ENCODE measurements at regions not wholly inside any gene's neighbourhood (a gene's known extent, or its start where the extent isn't known, plus 50 kb on each side); places are given as distances from the start of the nearest gene placed in this dataset.

- Histone ChIP-seq H3K9me2 (replicated peaks; ENCODE audit: insufficient read depth) (no peaks in the 10 kb centered on the region), H2AFZ (no peak overlapping the region), H3K4me1 (ENCODE audit: insufficient read depth) (no peaks in the 10 kb centered on the region), H3K27ac (no peak overlapping the region), H3K4me3 (no peak overlapping the region), H3K79me2 (no peaks in the 10 kb centered on the region), H3K9me3 (ENCODE audit: low read depth) (no peaks in the 10 kb centered on the region), H3K36me3 (replicated peaks; ENCODE audit: insufficient read depth, low read depth) (no peaks in the 10 kb centered on the region), H4K20me1 (ENCODE audit: insufficient read depth, poor library complexity, severe bottlenecking) (no peaks in the 10 kb centered on the region), H3K4me2 (no peak overlapping the region), H3K27me3 (no peaks in the 10 kb centered on the region)
- DNase-seq (ENCODE audit: low spot score) = no peak
- no peak for TF ChIP-seq EZH2phosphoT487 (IDR thresholded peaks at IDR 0.05; ENCODE audit: low read depth, severe bottlenecking, unreplicated experiment)
- TF ChIP-seq CTCF (IDR thresholded peaks at IDR 0.05; ENCODE audit: poor library complexity) = no peak
- no peak for TF ChIP-seq EZH2 (IDR thresholded peaks at IDR 0.05; ENCODE audit: borderline replicate concordance)
- 83% methylated on average over 1 of the region's 1 CpG for WGBS (ENCODE audit: low lambda C conversion rate, missing lambda C conversion rate)
Observed at GRCh38 chr3:36244728-36245127, 135.6 kb upstream of the STAC start.

GRCh38 chr3:36248374-36248773 lies 131.9 kb upstream of the STAC start:
- no peaks in the 10 kb centered on the region for H3K9me3 ChIP-seq (ENCODE audit: low read depth)
- no peaks in the 10 kb centered on the region for H3K27me3 ChIP-seq
- H3K36me3 ChIP-seq (replicated peaks; ENCODE audit: insufficient read depth, low read depth) = no peaks in the 10 kb centered on the region
- TF ChIP-seq EZH2phosphoT487 (IDR thresholded peaks at IDR 0.05; ENCODE audit: low read depth, severe bottlenecking, unreplicated experiment) = no peak
- no peak for TF ChIP-seq CTCF (IDR thresholded peaks at IDR 0.05; ENCODE audit: poor library complexity)
- TF ChIP-seq EZH2 (IDR thresholded peaks at IDR 0.05; ENCODE audit: borderline replicate concordance) = no peak
- 74% methylated on average over 3 of the region's 3 CpGs for whole genome bisulfite sequencing (ENCODE audit: low lambda C conversion rate, missing lambda C conversion rate)
- H2AFZ ChIP-seq = no peak overlapping the region
- H3K4me1 ChIP-seq (ENCODE audit: insufficient read depth) = no peaks in the 10 kb centered on the region
- no peak overlapping the region for H3K27ac ChIP-seq
- no peak overlapping the region for H3K4me2 ChIP-seq
- H3K9me2 ChIP-seq (replicated peaks; ENCODE audit: insufficient read depth) = no peaks in the 10 kb centered on the region
- no peaks in the 10 kb centered on the region for H3K79me2 ChIP-seq
- DNase-seq (ENCODE audit: low spot score) = no peak
- H3K4me3 ChIP-seq = no peak overlapping the region
- H4K20me1 ChIP-seq (ENCODE audit: insufficient read depth, poor library complexity, severe bottlenecking) = no peaks in the 10 kb centered on the region

- Histone ChIP-seq H3K4me3 (no peak overlapping the region), H3K9me2 (replicated peaks; ENCODE audit: insufficient read depth) (no peaks in the 10 kb centered on the region), H3K36me3 (replicated peaks; ENCODE audit: insufficient read depth, low read depth) (no peaks in the 10 kb centered on the region), H3K4me1 (ENCODE audit: insufficient read depth) (no peaks in the 10 kb centered on the region), H4K20me1 (ENCODE audit: insufficient read depth, poor library complexity, severe bottlenecking) (no peaks in the 10 kb centered on the region), H3K9me3 (ENCODE audit: low read depth) (no peaks in the 10 kb centered on the region), H3K4me2 (no peak overlapping the region), H3K27me3 (no peaks in the 10 kb centered on the region), H3K27ac (no peak overlapping the region), H2AFZ (no peak overlapping the region), H3K79me2 (no peaks in the 10 kb centered on the region)
- TF ChIP-seq CTCF (IDR thresholded peaks at IDR 0.05; ENCODE audit: poor library complexity) (no peak), EZH2 (IDR thresholded peaks at IDR 0.05; ENCODE audit: borderline replicate concordance) (no peak), EZH2phosphoT487 (IDR thresholded peaks at IDR 0.05; ENCODE audit: low read depth, severe bottlenecking, unreplicated experiment) (no peak)
- WGBS (ENCODE audit: low lambda C conversion rate, missing lambda C conversion rate) = 80% methylated on average over 1 of the region's 1 CpG
- no peak for DNase-seq (ENCODE audit: low spot score)
Observed at GRCh38 chr3:36250191-36250590, 130.1 kb upstream of the STAC start.

Measured in hepatocyte (in vitro differentiated cells).